ENCODE measurements at regions not wholly inside any gene's neighbourhood (a gene's known extent, or its start where the extent isn't known, plus 50 kb on each side); places are given as distances from the start of the nearest gene placed in this dataset.

- no peaks in the 10 kb centered on the region for H3K36me3 ChIP-seq (replicated peaks in 1 of 2; ENCODE audit: control insufficient read depth in 1 of 2, insufficient read depth in 2 of 2, low read length in 1 of 2)
- H3F3A ChIP-seq (replicated peaks; ENCODE audit: insufficient read depth) = no peaks in the 10 kb centered on the region
- H2AFZ ChIP-seq (ENCODE audit: low read depth) = no peak overlapping the region
- ChIA-PET POLR2A (no interaction called here), CTCF (no interaction called here)
- H3K9ac ChIP-seq = no peak overlapping the region
- H3K9me3 ChIP-seq = no peaks in the 10 kb centered on the region
- H3K9me2 ChIP-seq = no peaks in the 10 kb centered on the region
- H3K27me3 ChIP-seq (ENCODE audit: insufficient read depth) = no peaks in the 10 kb centered on the region
- no peaks in the 10 kb centered on the region for H4K20me1 ChIP-seq (ENCODE audit: insufficient read depth)
- H3K4me2 ChIP-seq = no peak overlapping the region
- H3K4me1 ChIP-seq (ENCODE audit: control insufficient read depth in 1 of 2, insufficient read depth in 2 of 2, low read depth in 1 of 2, low read length in 1 of 2) = no peaks in the 10 kb centered on the region
- TF ChIP-seq SIN3A (IDR thresholded peaks at IDR 0.05; ENCODE audit: borderline replicate concordance, low read depth, low read length) (no peak), FOXM1 (IDR thresholded peaks at IDR 0.05; ENCODE audit: low read depth) (no peak), JUND (IDR thresholded peaks at IDR 0.05) (no peak), RFX5 (IDR thresholded peaks at IDR 0.05; ENCODE audit: low read length) (no peak), IRF3 (IDR thresholded peaks at IDR 0.05; ENCODE audit: low read depth, low read length) (no peak), POLR2AphosphoS5 (IDR thresholded peaks at IDR 0.05; ENCODE audit: low read depth, low read length) (no peak), FOSL2 (IDR thresholded peaks at IDR 0.05; ENCODE audit: borderline replicate concordance, low read depth) (no peak), TAF1 (IDR thresholded peaks at IDR 0.05; ENCODE audit: borderline replicate concordance, low read depth, low read length) (no peak), RAD21 (IDR thresholded peaks at IDR 0.05; ENCODE audit: low read length) (no peak), GABPA (IDR thresholded peaks at IDR 0.05; ENCODE audit: low read depth) (no peak), RCOR1 (IDR thresholded peaks at IDR 0.05; ENCODE audit: low read length) (no peak), TCF12 (IDR thresholded peaks at IDR 0.05) (no peak), RXRA (IDR thresholded peaks at IDR 0.05; ENCODE audit: borderline replicate concordance, low read depth) (no peak), TEAD4 (IDR thresholded peaks at IDR 0.05; ENCODE audit: borderline replicate concordance, insufficient read depth) (no peak), NFIC (IDR thresholded peaks at IDR 0.05; ENCODE audit: borderline replicate concordance) (no peak), YY1 (IDR thresholded peaks at IDR 0.05; ENCODE audit: low read depth) (no peak), EP300 (IDR thresholded peaks at IDR 0.05; ENCODE audit: borderline replicate concordance in 1 of 2, low read depth in 1 of 2, low read length in 1 of 2) (no peak), EZH2phosphoT487 (IDR thresholded peaks at IDR 0.05; ENCODE audit: borderline replicate concordance, low read depth) (no peak), GATA2 (CRISPR knock-in tag; IDR thresholded peaks at IDR 0.05) (no peak)
- 11% methylated on average over 6 of the region's 6 CpGs for WGBS (ENCODE audit: low lambda C conversion rate)
- no peak for DNase-seq
- no peak overlapping the region for H3K4me3 ChIP-seq (ENCODE audit: low read depth in 2 of 2, low read length in 1 of 2)
- no peaks in the 10 kb centered on the region for H3K79me2 ChIP-seq (ENCODE audit: insufficient read depth)
- H3K27ac ChIP-seq (ENCODE audit: low read depth in 2 of 2, low read length in 1 of 2) = no peak overlapping the region
Measured at GRCh38 chr1:181985936-181986906, 75.3 kb downstream of the ZNF648 start.

Measured in SK-N-SH (cell line).